ENCODE measurements at regions not wholly inside any gene's neighbourhood (a gene's known extent, or its start where the extent isn't known, plus 50 kb on each side); places are given as distances from the start of the nearest gene placed in this dataset.

GRCh38 chr2:186910996-186911395 is 62.0 kb upstream of the ZSWIM2 start:
- no peaks in the 10 kb centered on the region for H3K27me3 ChIP-seq (ENCODE audit: control insufficient read depth, insufficient read depth, low read length)
- no peak for DNase-seq (ENCODE audit: low read depth)
- H3K36me3 ChIP-seq (ENCODE audit: control insufficient read depth, insufficient read depth, low read length) = no peaks in the 10 kb centered on the region
- H3K4me3 ChIP-seq (ENCODE audit: low read depth, low read length) = no peak overlapping the region
- no peak for TF ChIP-seq CTCF (IDR thresholded peaks at IDR 0.05; ENCODE audit: insufficient read depth, low read length, poor library complexity, severe bottlenecking)

- no peak for TF ChIP-seq CTCF (IDR thresholded peaks at IDR 0.05; ENCODE audit: insufficient read depth, low read length, poor library complexity, severe bottlenecking)
- Histone ChIP-seq H3K27me3 (ENCODE audit: control insufficient read depth, insufficient read depth, low read length) (no peaks in the 10 kb centered on the region), H3K36me3 (ENCODE audit: control insufficient read depth, insufficient read depth, low read length) (no peaks in the 10 kb centered on the region), H3K4me3 (ENCODE audit: low read depth, low read length) (no peak overlapping the region)
- DNase-seq (ENCODE audit: low read depth) = no peak
These were observed 60.1 kb upstream of the ZSWIM2 start for GRCh38 chr2:186909095-186909494.

- no peak overlapping the region for H3K4me3 ChIP-seq (ENCODE audit: low read depth, low read length)
- H3K27me3 ChIP-seq (ENCODE audit: control insufficient read depth, insufficient read depth, low read length) = no peaks in the 10 kb centered on the region
- no peak for DNase-seq (ENCODE audit: low read depth)
- TF ChIP-seq CTCF (IDR thresholded peaks at IDR 0.05; ENCODE audit: insufficient read depth, low read length, poor library complexity, severe bottlenecking) = no peak
- H3K36me3 ChIP-seq (ENCODE audit: control insufficient read depth, insufficient read depth, low read length) = no peaks in the 10 kb centered on the region
These were observed 58.9 kb upstream of the ZSWIM2 start for GRCh38 chr2:186907897-186908296.

- TF ChIP-seq CTCF (IDR thresholded peaks at IDR 0.05; ENCODE audit: insufficient read depth, low read length, poor library complexity, severe bottlenecking) = peak; percentile 35
- H3K36me3 ChIP-seq (ENCODE audit: control insufficient read depth, insufficient read depth, low read length) = no peaks in the 10 kb centered on the region
- H3K4me3 ChIP-seq (ENCODE audit: low read depth, low read length) = no peak overlapping the region
- H3K27me3 ChIP-seq (ENCODE audit: control insufficient read depth, insufficient read depth, low read length) = no peaks in the 10 kb centered on the region
- no peak for DNase-seq (ENCODE audit: low read depth)
These were observed 54.2 kb upstream of the ZSWIM2 start for GRCh38 chr2:186903216-186903615.
